ENCODE measurements at regions not wholly inside any gene's neighbourhood (a gene's known extent, or its start where the extent isn't known, plus 50 kb on each side); places are given as distances from the start of the nearest gene placed in this dataset.

GRCh38 chr6:94468830-94469229, 1049.5 kb upstream of the EPHA7 start:
- Histone ChIP-seq H3K27me3 (ENCODE audit: control insufficient read depth, insufficient read depth, low read length) (no peaks in the 10 kb centered on the region), H3K4me3 (ENCODE audit: low read depth, low read length) (no peak overlapping the region), H3K9ac (ENCODE audit: low read depth, low read length) (no peak overlapping the region)

GRCh38 chr6:94464018-94464510, 1044.7 kb upstream of the EPHA7 start:
- Histone ChIP-seq H3K4me3 (ENCODE audit: low read depth, low read length) (no peak overlapping the region), H3K36me3 (ENCODE audit: control insufficient read depth, insufficient read depth, low read length) (no peaks in the 10 kb centered on the region), H3K27me3 (ENCODE audit: control insufficient read depth, insufficient read depth, low read length) (no peaks in the 10 kb centered on the region), H3K27ac (ENCODE audit: low read depth, low read length) (no peak overlapping the region), H3K9ac (ENCODE audit: low read depth, low read length) (no peak overlapping the region; the same call in none of the 2 replicates), H3K4me1 (ENCODE audit: control insufficient read depth, insufficient read depth, low read length) (peaks cover 34% of the 10 kb centered on the region), H3K9me3 (ENCODE audit: control insufficient read depth, insufficient read depth, low read length) (no peaks in the 10 kb centered on the region; the same call in 1 of the 2 replicates)

More at GRCh38 chr6:94468830-94469229, 1049.5 kb upstream of the EPHA7 start:
- Histone ChIP-seq H3K27ac (ENCODE audit: low read depth, low read length) (no peak overlapping the region), H3K4me1 (ENCODE audit: control insufficient read depth, insufficient read depth, low read length) (peaks cover 28% of the 10 kb centered on the region), H3K36me3 (ENCODE audit: control insufficient read depth, insufficient read depth, low read length) (no peaks in the 10 kb centered on the region), H3K9me3 (ENCODE audit: control insufficient read depth, insufficient read depth, low read length) (no peaks in the 10 kb centered on the region)

- H3K9ac ChIP-seq (ENCODE audit: low read depth, low read length), result no peak overlapping the region
- peaks cover 28% of the 10 kb centered on the region for H3K4me1 ChIP-seq (ENCODE audit: control insufficient read depth, insufficient read depth, low read length)
- no peaks in the 10 kb centered on the region for H3K27me3 ChIP-seq (ENCODE audit: control insufficient read depth, insufficient read depth, low read length)
- no peaks in the 10 kb centered on the region for H3K36me3 ChIP-seq (ENCODE audit: control insufficient read depth, insufficient read depth, low read length)
- no peak overlapping the region for H3K4me3 ChIP-seq (ENCODE audit: low read depth, low read length)
- no peak overlapping the region for H3K27ac ChIP-seq (ENCODE audit: low read depth, low read length)
- no peaks in the 10 kb centered on the region; the same call in 1 of the 2 replicates for H3K9me3 ChIP-seq (ENCODE audit: control insufficient read depth, insufficient read depth, low read length)
Measured at GRCh38 chr6:94463306-94463705, 1043.9 kb upstream of the EPHA7 start.

GRCh38 chr6:94462231-94462630, 1042.9 kb upstream of the EPHA7 start:
- Histone ChIP-seq H3K27me3 (ENCODE audit: control insufficient read depth, insufficient read depth, low read length) (no peaks in the 10 kb centered on the region), H3K9me3 (ENCODE audit: control insufficient read depth, insufficient read depth, low read length) (no peaks in the 10 kb centered on the region; the same call in 1 of the 2 replicates), H3K4me1 (ENCODE audit: control insufficient read depth, insufficient read depth, low read length) (peaks cover 28% of the 10 kb centered on the region), H3K9ac (ENCODE audit: low read depth, low read length) (no peak overlapping the region), H3K36me3 (ENCODE audit: control insufficient read depth, insufficient read depth, low read length) (no peaks in the 10 kb centered on the region), H3K4me3 (ENCODE audit: low read depth, low read length) (no peak overlapping the region), H3K27ac (ENCODE audit: low read depth, low read length) (no peak overlapping the region)

GRCh38 chr6:94456266-94456665, 1036.9 kb upstream of the EPHA7 start:
- Histone ChIP-seq H3K27me3 (ENCODE audit: control insufficient read depth, insufficient read depth, low read length) (no peaks in the 10 kb centered on the region), H3K9me3 (ENCODE audit: control insufficient read depth, insufficient read depth, low read length) (no peaks in the 10 kb centered on the region; the same call in 1 of the 2 replicates), H3K27ac (ENCODE audit: low read depth, low read length) (no peak overlapping the region), H3K4me3 (ENCODE audit: low read depth, low read length) (no peak overlapping the region), H3K36me3 (ENCODE audit: control insufficient read depth, insufficient read depth, low read length) (no peaks in the 10 kb centered on the region), H3K4me1 (ENCODE audit: control insufficient read depth, insufficient read depth, low read length) (no peaks in the 10 kb centered on the region), H3K9ac (ENCODE audit: low read depth, low read length) (no peak overlapping the region)

GRCh38 chr6:94454231-94454630, 1034.9 kb upstream of the EPHA7 start:
- Histone ChIP-seq H3K36me3 (ENCODE audit: control insufficient read depth, insufficient read depth, low read length) (no peaks in the 10 kb centered on the region), H3K27me3 (ENCODE audit: control insufficient read depth, insufficient read depth, low read length) (no peaks in the 10 kb centered on the region), H3K27ac (ENCODE audit: low read depth, low read length) (no peak overlapping the region), H3K4me1 (ENCODE audit: control insufficient read depth, insufficient read depth, low read length) (no peaks in the 10 kb centered on the region), H3K4me3 (ENCODE audit: low read depth, low read length) (no peak overlapping the region), H3K9me3 (ENCODE audit: control insufficient read depth, insufficient read depth, low read length) (no peaks in the 10 kb centered on the region; the same call in 1 of the 2 replicates), H3K9ac (ENCODE audit: low read depth, low read length) (no peak overlapping the region)

- H3K4me1 ChIP-seq (ENCODE audit: control insufficient read depth, insufficient read depth, low read length), result peaks cover 8% of the 10 kb centered on the region; the same call in 1 of the 2 replicates
- H3K27me3 ChIP-seq (ENCODE audit: control insufficient read depth, insufficient read depth, low read length), result no peaks in the 10 kb centered on the region
Measured at GRCh38 chr6:94446120-94446519, 1026.8 kb upstream of the EPHA7 start.

GRCh38 chr6:94443701-94444100, 1024.3 kb upstream of the EPHA7 start:
- Histone ChIP-seq H3K4me3 (ENCODE audit: low read depth, low read length) (no peak overlapping the region), H3K9ac (ENCODE audit: low read depth, low read length) (no peak overlapping the region), H3K9me3 (ENCODE audit: control insufficient read depth, insufficient read depth, low read length) (no peaks in the 10 kb centered on the region), H3K4me1 (ENCODE audit: control insufficient read depth, insufficient read depth, low read length) (peaks cover 8% of the 10 kb centered on the region; the same call in 1 of the 2 replicates), H3K27ac (ENCODE audit: low read depth, low read length) (no peak overlapping the region), H3K27me3 (ENCODE audit: control insufficient read depth, insufficient read depth, low read length) (no peaks in the 10 kb centered on the region), H3K36me3 (ENCODE audit: control insufficient read depth, insufficient read depth, low read length) (no peaks in the 10 kb centered on the region)

More at GRCh38 chr6:94446120-94446519, 1026.8 kb upstream of the EPHA7 start:
- Histone ChIP-seq H3K36me3 (ENCODE audit: control insufficient read depth, insufficient read depth, low read length) (no peaks in the 10 kb centered on the region), H3K9ac (ENCODE audit: low read depth, low read length) (no peak overlapping the region), H3K9me3 (ENCODE audit: control insufficient read depth, insufficient read depth, low read length) (no peaks in the 10 kb centered on the region), H3K4me3 (ENCODE audit: low read depth, low read length) (no peak overlapping the region), H3K27ac (ENCODE audit: low read depth, low read length) (no peak overlapping the region)

- Histone ChIP-seq H3K9ac (ENCODE audit: low read depth, low read length) (no peak overlapping the region), H3K4me1 (ENCODE audit: control insufficient read depth, insufficient read depth, low read length) (no peaks in the 10 kb centered on the region), H3K4me3 (ENCODE audit: low read depth, low read length) (no peak overlapping the region), H3K9me3 (ENCODE audit: control insufficient read depth, insufficient read depth, low read length) (no peaks in the 10 kb centered on the region), H3K27me3 (ENCODE audit: control insufficient read depth, insufficient read depth, low read length) (no peaks in the 10 kb centered on the region), H3K27ac (ENCODE audit: low read depth, low read length) (no peak overlapping the region), H3K36me3 (ENCODE audit: control insufficient read depth, insufficient read depth, low read length) (no peaks in the 10 kb centered on the region)
Measured at GRCh38 chr6:94424692-94425091, 1005.3 kb upstream of the EPHA7 start.

- no peak overlapping the region for H3K9ac ChIP-seq (ENCODE audit: low read depth, low read length)
- no peak overlapping the region for H3K4me3 ChIP-seq (ENCODE audit: low read depth, low read length)
- H3K4me1 ChIP-seq (ENCODE audit: control insufficient read depth, insufficient read depth, low read length), result no peaks in the 10 kb centered on the region
- H3K9me3 ChIP-seq (ENCODE audit: control insufficient read depth, insufficient read depth, low read length), result no peaks in the 10 kb centered on the region
- no peaks in the 10 kb centered on the region for H3K27me3 ChIP-seq (ENCODE audit: control insufficient read depth, insufficient read depth, low read length)
- no peaks in the 10 kb centered on the region for H3K36me3 ChIP-seq (ENCODE audit: control insufficient read depth, insufficient read depth, low read length)
- no peak overlapping the region for H3K27ac ChIP-seq (ENCODE audit: low read depth, low read length)
Measured at GRCh38 chr6:94417363-94417762, 998.0 kb upstream of the EPHA7 start.

GRCh38 chr6:94414041-94414440, 994.7 kb upstream of the EPHA7 start:
- Histone ChIP-seq H3K9me3 (ENCODE audit: control insufficient read depth, insufficient read depth, low read length) (no peaks in the 10 kb centered on the region), H3K9ac (ENCODE audit: low read depth, low read length) (no peak overlapping the region), H3K36me3 (ENCODE audit: control insufficient read depth, insufficient read depth, low read length) (no peaks in the 10 kb centered on the region), H3K4me1 (ENCODE audit: control insufficient read depth, insufficient read depth, low read length) (no peaks in the 10 kb centered on the region), H3K27ac (ENCODE audit: low read depth, low read length) (no peak overlapping the region), H3K27me3 (ENCODE audit: control insufficient read depth, insufficient read depth, low read length) (no peaks in the 10 kb centered on the region), H3K4me3 (ENCODE audit: low read depth, low read length) (no peak overlapping the region)

Data from HUES48 (cell line).